Thyroid gland (tissue), 4 donors: ENCODE measurements at regions not wholly inside any gene's neighbourhood (a gene's known extent, or its start where the extent isn't known, plus 50 kb on each side); places are given as distances from the start of the nearest gene placed in this dataset.

ENCODE experiments used
- POLR2A ChIP-seq, 2 donors: fragments of 450-650 bp; IDR thresholded peaks; one replicate each; pipeline ENCODE4 v1.6.1; 2017; ENCODE audit warnings: antibody characterized with exemption in 2 of 2, mild to moderate bottlenecking in 2 of 2, moderate library complexity in 1 of 2
- TF ChIP-seq, protein P1 (sequence below), 6 experiments: fragments of 200-600 bp in 3 of 6; fragments of 450-650 bp in 3 of 6; sonication (generic) in 3 of 6; IDR thresholded peaks; one replicate each; pipeline ENCODE4 v1.5.1; 2016 to 2019; ENCODE audit warnings: antibody characterized with exemption in 6 of 6, mild to moderate bottlenecking in 2 of 6, inconsistent platforms in 1 of 6, moderate library complexity in 1 of 6

GRCh38 chr1:109817881-109818270, 54.2 kb upstream of the EPS8L3 start:
- TF ChIP-seq, protein P1, sequence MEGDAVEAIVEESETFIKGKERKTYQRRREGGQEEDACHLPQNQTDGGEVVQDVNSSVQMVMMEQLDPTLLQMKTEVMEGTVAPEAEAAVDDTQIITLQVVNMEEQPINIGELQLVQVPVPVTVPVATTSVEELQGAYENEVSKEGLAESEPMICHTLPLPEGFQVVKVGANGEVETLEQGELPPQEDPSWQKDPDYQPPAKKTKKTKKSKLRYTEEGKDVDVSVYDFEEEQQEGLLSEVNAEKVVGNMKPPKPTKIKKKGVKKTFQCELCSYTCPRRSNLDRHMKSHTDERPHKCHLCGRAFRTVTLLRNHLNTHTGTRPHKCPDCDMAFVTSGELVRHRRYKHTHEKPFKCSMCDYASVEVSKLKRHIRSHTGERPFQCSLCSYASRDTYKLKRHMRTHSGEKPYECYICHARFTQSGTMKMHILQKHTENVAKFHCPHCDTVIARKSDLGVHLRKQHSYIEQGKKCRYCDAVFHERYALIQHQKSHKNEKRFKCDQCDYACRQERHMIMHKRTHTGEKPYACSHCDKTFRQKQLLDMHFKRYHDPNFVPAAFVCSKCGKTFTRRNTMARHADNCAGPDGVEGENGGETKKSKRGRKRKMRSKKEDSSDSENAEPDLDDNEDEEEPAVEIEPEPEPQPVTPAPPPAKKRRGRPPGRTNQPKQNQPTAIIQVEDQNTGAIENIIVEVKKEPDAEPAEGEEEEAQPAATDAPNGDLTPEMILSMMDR (IDR thresholded peaks at IDR 0.05) = no peak
- TF ChIP-seq POLR2A (IDR thresholded peaks at IDR 0.05) = no peak
